ENCODE measurements at regions not wholly inside any gene's neighbourhood (a gene's known extent, or its start where the extent isn't known, plus 50 kb on each side); places are given as distances from the start of the nearest gene placed in this dataset.
A peak's percentile ranks its signal among the peaks of the same experiment; 100 is the strongest.

GRCh38 chr3:14254812-14255702, 76.4 kb downstream of the LSM3 start:
- no peaks in the 10 kb centered on the region for H3K9me3 ChIP-seq (ENCODE audit: control insufficient read depth, low read length)
- H2BK5ac ChIP-seq (ENCODE audit: low read depth, low read length, poor library complexity, severe bottlenecking): no peak overlapping the region
- peaks cover 14% of the 10 kb centered on the region for H3K4me1 ChIP-seq (ENCODE audit: control insufficient read depth, insufficient read depth, low read depth, low read length)
- no peaks in the 10 kb centered on the region for H3K36me3 ChIP-seq (ENCODE audit: control insufficient read depth in 1 of 2, insufficient read depth in 2 of 2, low read depth in 1 of 2, low read length in 2 of 2)
- no peak overlapping the region for H2BK120ac ChIP-seq (ENCODE audit: low read depth, low read length)
- H2AK5ac ChIP-seq (ENCODE audit: low read length, severe bottlenecking): peak overlapping the region; percentile 23
- peak overlapping the region; percentile 43 for H4K91ac ChIP-seq (ENCODE audit: low read length)
- peak overlapping the region in 1 of 2 experiments; percentile 4 for H2BK12ac ChIP-seq (ENCODE audit: low read length in 2 of 2)
- no peak overlapping the region for H3K9ac ChIP-seq (ENCODE audit: low read length)
- H3K4ac ChIP-seq (ENCODE audit: low read depth in 1 of 2, low read length in 2 of 2): peak overlapping the region in 1 of 2 experiments; percentile 51
- no peak overlapping the region for H2AFZ ChIP-seq (ENCODE audit: low read depth, low read length)
- H3K27ac ChIP-seq (ENCODE audit: low read length, poor library complexity, severe bottlenecking): no peak overlapping the region
- H3K23ac ChIP-seq (ENCODE audit: low read length in 2 of 2): no peak overlapping the region
- H2BK15ac ChIP-seq (ENCODE audit: low read depth, poor library complexity, severe bottlenecking): no peak overlapping the region
- peak overlapping the region in 1 of 2 experiments; percentile 79 for H3K14ac ChIP-seq (ENCODE audit: low read length in 2 of 2)
- H4K8ac ChIP-seq (ENCODE audit: low read length): peak overlapping the region; percentile 4
- no peak for DNase-seq
- H3K79me1 ChIP-seq (replicated peaks; ENCODE audit: low read length, poor library complexity, severe bottlenecking): no peaks in the 10 kb centered on the region
- H3K27me3 ChIP-seq (ENCODE audit: control insufficient read depth in 1 of 2, insufficient read depth in 1 of 2, low read length in 2 of 2): peaks cover 0 to 12% of the 10 kb centered on the region in 2 experiments
- no peak overlapping the region for H3K4me2 ChIP-seq (ENCODE audit: low read length, poor library complexity, severe bottlenecking)
- no peak overlapping the region for H3K4me3 ChIP-seq (ENCODE audit: insufficient read depth in 1 of 2, low read depth in 1 of 2, low read length in 2 of 2)
- H3K18ac ChIP-seq (ENCODE audit: low read depth in 1 of 2, low read length in 2 of 2): no peak overlapping the region
- 86% methylated on average over 9 of the region's 9 CpGs for WGBS

- H2BK5ac ChIP-seq (ENCODE audit: low read depth, low read length, poor library complexity, severe bottlenecking): no peak overlapping the region
- no peak overlapping the region for H4K8ac ChIP-seq (ENCODE audit: low read length)
- H3K27ac ChIP-seq (ENCODE audit: low read length, poor library complexity, severe bottlenecking): no peak overlapping the region
- H3K9me3 ChIP-seq (ENCODE audit: control insufficient read depth, low read length): no peaks in the 10 kb centered on the region
- WGBS: 94% methylated on average over 2 of the region's 2 CpGs
- H3K23ac ChIP-seq (ENCODE audit: low read length in 2 of 2): no peak overlapping the region
- no peak overlapping the region for H2AFZ ChIP-seq (ENCODE audit: low read depth, low read length)
- H3K14ac ChIP-seq (ENCODE audit: low read length in 2 of 2): no peak overlapping the region
- no peak for DNase-seq
- no peak overlapping the region for H2BK120ac ChIP-seq (ENCODE audit: low read depth, low read length)
- peaks cover 0 to 16% of the 10 kb centered on the region in 2 experiments for H3K27me3 ChIP-seq (ENCODE audit: control insufficient read depth in 1 of 2, insufficient read depth in 1 of 2, low read length in 2 of 2)
- H3K79me1 ChIP-seq (replicated peaks; ENCODE audit: low read length, poor library complexity, severe bottlenecking): no peaks in the 10 kb centered on the region
- no peak overlapping the region for H2AK5ac ChIP-seq (ENCODE audit: low read length, severe bottlenecking)
- peaks cover 18% of the 10 kb centered on the region for H3K4me1 ChIP-seq (ENCODE audit: control insufficient read depth, insufficient read depth, low read depth, low read length)
- H3K4me3 ChIP-seq (ENCODE audit: insufficient read depth in 1 of 2, low read depth in 1 of 2, low read length in 2 of 2): no peak overlapping the region
- H2BK15ac ChIP-seq (ENCODE audit: low read depth, poor library complexity, severe bottlenecking): no peak overlapping the region
- no peak overlapping the region for H3K4ac ChIP-seq (ENCODE audit: low read depth in 1 of 2, low read length in 2 of 2)
- H3K9ac ChIP-seq (ENCODE audit: low read length): no peak overlapping the region
- H3K18ac ChIP-seq (ENCODE audit: low read depth in 1 of 2, low read length in 2 of 2): no peak overlapping the region
- H3K36me3 ChIP-seq (ENCODE audit: control insufficient read depth in 1 of 2, insufficient read depth in 2 of 2, low read depth in 1 of 2, low read length in 2 of 2): no peaks in the 10 kb centered on the region
- H2BK12ac ChIP-seq (ENCODE audit: low read length in 2 of 2): no peak overlapping the region
- H3K4me2 ChIP-seq (ENCODE audit: low read length, poor library complexity, severe bottlenecking): no peak overlapping the region
- H4K91ac ChIP-seq (ENCODE audit: low read length): no peak overlapping the region
These were observed 77.4 kb downstream of the LSM3 start for GRCh38 chr3:14256046-14256445.

DNA sequence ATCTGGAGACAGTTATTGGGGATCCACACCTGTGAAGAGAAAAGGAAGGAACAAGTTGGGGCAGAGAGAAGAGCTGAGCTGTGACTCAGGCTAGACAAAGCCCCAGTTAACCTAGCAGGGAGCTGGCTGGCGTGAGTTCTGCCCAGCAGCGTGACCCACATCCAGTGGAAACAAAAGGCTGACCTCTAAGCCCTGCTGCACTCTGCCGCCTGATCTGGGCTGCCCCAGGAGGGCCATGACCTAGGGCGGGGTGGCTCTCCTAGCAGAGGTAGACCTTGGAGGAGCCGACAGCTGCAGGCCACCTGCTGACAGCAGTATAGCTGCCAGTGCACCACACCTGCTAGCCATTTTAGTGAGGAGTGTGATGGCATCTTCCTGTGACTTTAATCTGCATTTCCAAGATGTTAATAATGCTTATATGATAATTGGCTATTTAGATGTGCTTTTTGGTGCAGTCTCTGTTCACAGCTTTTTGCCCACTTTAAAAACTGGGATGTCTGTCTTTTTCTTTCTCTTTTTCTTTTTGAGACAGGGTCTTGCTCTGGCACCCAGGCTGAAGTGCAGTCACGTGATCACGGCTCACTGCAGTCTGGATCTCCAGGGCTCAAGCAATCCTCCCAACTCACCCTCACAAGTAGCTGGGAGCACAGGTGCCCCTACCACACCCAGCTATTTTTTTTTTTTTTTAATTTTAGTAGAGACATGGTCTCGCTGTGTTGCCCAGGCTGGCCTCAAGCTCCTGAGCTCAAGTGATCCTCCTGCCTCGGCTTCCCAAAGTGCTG, 78.1 kb downstream of the LSM3 start:
- Histone ChIP-seq H3K4me3 (ENCODE audit: insufficient read depth in 1 of 2, low read depth in 1 of 2, low read length in 2 of 2) (no peak overlapping the region), H2BK12ac (ENCODE audit: low read length in 2 of 2) (peak overlapping the region in 1 of 2 experiments; percentile 24), H2BK15ac (ENCODE audit: low read depth, poor library complexity, severe bottlenecking) (no peak overlapping the region), H3K4ac (ENCODE audit: low read depth in 1 of 2, low read length in 2 of 2) (no peak overlapping the region), H2BK120ac (ENCODE audit: low read depth, low read length) (no peak overlapping the region), H3K14ac (ENCODE audit: low read length in 2 of 2) (no peak overlapping the region), H4K8ac (ENCODE audit: low read length) (no peak overlapping the region), H3K23ac (ENCODE audit: low read length in 2 of 2) (no peak overlapping the region), H2BK5ac (ENCODE audit: low read depth, low read length, poor library complexity, severe bottlenecking) (no peak overlapping the region), H3K9me3 (ENCODE audit: control insufficient read depth, low read length) (no peaks in the 10 kb centered on the region), H3K36me3 (ENCODE audit: control insufficient read depth in 1 of 2, insufficient read depth in 2 of 2, low read depth in 1 of 2, low read length in 2 of 2) (no peaks in the 10 kb centered on the region), H3K9ac (ENCODE audit: low read length) (no peak overlapping the region), H3K4me2 (ENCODE audit: low read length, poor library complexity, severe bottlenecking) (no peak overlapping the region), H3K27ac (ENCODE audit: low read length, poor library complexity, severe bottlenecking) (no peak overlapping the region), H3K79me1 (replicated peaks; ENCODE audit: low read length, poor library complexity, severe bottlenecking) (no peaks in the 10 kb centered on the region), H3K27me3 (ENCODE audit: control insufficient read depth in 1 of 2, insufficient read depth in 1 of 2, low read length in 2 of 2) (peaks cover 0 to 17% of the 10 kb centered on the region in 2 experiments), H3K18ac (ENCODE audit: low read depth in 1 of 2, low read length in 2 of 2) (peak overlapping the region in 1 of 2 experiments; percentile 13), H2AFZ (ENCODE audit: low read depth, low read length) (no peak overlapping the region), H3K4me1 (ENCODE audit: control insufficient read depth, insufficient read depth, low read depth, low read length) (peaks cover 20% of the 10 kb centered on the region), H2AK5ac (ENCODE audit: low read length, severe bottlenecking) (no peak overlapping the region), H4K91ac (ENCODE audit: low read length) (no peak overlapping the region)
- DNase-seq: no peak
- 71% methylated on average over 9 of the region's 9 CpGs for WGBS

Measured in mesenchymal stem cell (in vitro differentiated cells and primary cell).